ENCODE measurements at regions not wholly inside any gene's neighbourhood (a gene's known extent, or its start where the extent isn't known, plus 50 kb on each side); places are given as distances from the start of the nearest gene placed in this dataset.
A peak's percentile ranks its signal among the peaks of the same experiment; 100 is the strongest.

GRCh38 chrX:80316526-80316925, 103.7 kb upstream of the TENT5D start:
- FAIRE-seq = no peak

DNA sequence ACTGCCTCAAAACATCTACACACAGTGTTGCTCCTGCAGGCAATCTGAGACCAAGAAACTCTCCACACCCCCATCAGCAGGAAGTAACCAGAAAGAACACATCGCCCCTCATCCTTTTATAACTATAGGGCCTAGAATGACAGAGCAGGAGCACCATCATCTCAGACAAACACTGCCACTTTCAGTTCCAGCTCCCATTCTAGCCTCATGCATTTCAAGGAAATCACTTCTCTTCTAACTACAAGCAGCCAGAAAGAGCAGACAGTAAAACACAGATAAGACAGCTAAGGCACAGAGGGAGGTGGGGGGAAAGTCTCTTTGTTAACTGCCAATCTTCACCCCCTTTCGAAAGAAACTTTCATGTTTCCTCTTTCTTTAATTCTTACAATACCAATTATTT, 102.6 kb upstream of the TENT5D start:
- no peak for FAIRE-seq

DNA sequence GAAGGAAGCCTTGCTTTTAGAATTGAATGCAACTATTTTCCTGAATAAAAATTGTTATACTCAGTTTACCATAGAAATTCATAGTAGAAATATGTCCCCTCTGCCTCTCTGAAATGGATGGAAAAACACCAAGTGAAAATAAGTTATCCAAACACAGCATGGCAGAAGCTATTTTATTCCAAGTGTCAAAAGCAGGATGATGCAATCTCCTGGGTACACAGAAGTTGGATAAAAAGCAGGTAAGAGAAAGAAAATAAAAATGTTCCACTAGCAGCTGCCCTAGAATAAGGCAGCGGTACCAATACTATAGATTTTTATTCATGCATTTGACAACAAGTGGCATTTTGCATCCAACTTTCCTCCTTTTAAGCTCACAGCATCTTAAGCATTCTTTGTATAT, 89.0 kb upstream of the TENT5D start:
- FAIRE-seq = peak; percentile 45

- FAIRE-seq = no peak
Measured at GRCh38 chrX:80334583-80334982, 85.7 kb upstream of the TENT5D start.

DNA sequence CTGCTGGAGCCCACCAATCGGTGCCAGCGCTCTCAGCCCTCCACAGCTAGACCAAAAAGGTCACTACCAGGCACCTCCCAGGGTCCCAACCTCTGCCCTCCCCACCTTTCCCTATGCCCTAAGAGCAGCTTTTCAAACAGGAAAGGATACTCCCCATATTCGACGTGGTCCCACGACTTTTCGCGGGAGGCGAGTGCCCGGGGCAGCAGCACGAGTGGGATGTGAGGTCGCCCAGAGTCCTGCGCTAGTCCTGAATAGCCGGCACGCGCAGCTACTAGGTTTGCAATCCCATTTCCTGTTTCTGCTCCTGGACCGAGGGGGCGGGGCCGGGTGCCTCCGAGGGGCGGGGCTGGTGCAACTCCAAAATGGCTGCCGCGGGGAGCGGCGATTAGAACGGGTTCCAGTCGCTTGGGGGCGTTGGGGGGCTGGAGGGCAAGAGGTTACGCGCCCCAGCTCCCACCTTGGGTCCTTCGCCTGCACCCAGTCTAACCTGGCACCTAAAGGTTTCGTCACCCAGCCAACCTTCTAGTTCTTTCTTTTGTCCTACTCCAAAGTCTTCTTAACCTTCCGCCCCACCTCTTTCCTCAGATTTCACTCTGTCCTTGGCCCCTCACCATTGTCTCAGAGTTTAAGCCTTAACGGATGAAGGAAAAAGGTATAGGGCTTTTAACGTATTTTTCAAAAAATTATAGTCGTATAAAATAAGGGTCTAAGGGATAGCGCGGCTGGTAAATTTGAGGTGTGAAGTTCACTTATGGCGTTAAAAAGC, 85.0 kb upstream of the TENT5D start:
- peak; percentile 64 for FAIRE-seq

- FAIRE-seq = no peak
Measured at GRCh38 chrX:80354966-80355465, 65.2 kb upstream of the TENT5D start.
